ENCODE measurements at regions not wholly inside any gene's neighbourhood (a gene's known extent, or its start where the extent isn't known, plus 50 kb on each side); places are given as distances from the start of the nearest gene placed in this dataset.

- DNase-seq: no peak
Measured at GRCh38 chr14:71363946-71364925, 457.0 kb downstream of the PCNX1 start.

GRCh38 chr14:71365361-71365760 is 458.1 kb downstream of the PCNX1 start:
- no peak for DNase-seq

GRCh38 chr14:71366861-71367260 is 459.6 kb downstream of the PCNX1 start:
- DNase-seq: no peak

- DNase-seq: no peak
Measured at GRCh38 chr14:71371711-71372396, 464.6 kb downstream of the PCNX1 start.

GRCh38 chr14:71372411-71372838 is 465.2 kb downstream of the PCNX1 start:
- DNase-seq: no peak

- no peak for DNase-seq
Measured at GRCh38 chr14:71373773-71374172, 466.5 kb downstream of the PCNX1 start.

GRCh38 chr14:71374989-71375388 is 467.7 kb downstream of the PCNX1 start:
- no peak for DNase-seq

- DNase-seq: no peak
Measured at GRCh38 chr14:71377099-71377498, 469.8 kb downstream of the PCNX1 start.

GRCh38 chr14:71380271-71380670 is 473.0 kb downstream of the PCNX1 start:
- no peak for DNase-seq

- no peak for DNase-seq
Measured at GRCh38 chr14:71381814-71382213, 474.6 kb downstream of the PCNX1 start.

- no peak for DNase-seq
Measured at GRCh38 chr14:71382315-71382714, 475.1 kb downstream of the PCNX1 start.

GRCh38 chr14:71383510-71383909 is 476.3 kb downstream of the PCNX1 start:
- no peak for DNase-seq

GRCh38 chr14:71384007-71384845 is 477.0 kb downstream of the PCNX1 start:
- DNase-seq: no peak

GRCh38 chr14:71387753-71388152 is 480.5 kb downstream of the PCNX1 start:
- DNase-seq: no peak

GRCh38 chr14:71388336-71388735 is 481.1 kb downstream of the PCNX1 start:
- no peak for DNase-seq

- DNase-seq: no peak
Measured at GRCh38 chr14:71388862-71389261, 481.6 kb downstream of the PCNX1 start.

GRCh38 chr14:71394386-71394785 is 487.1 kb downstream of the PCNX1 start:
- no peak for DNase-seq

- no peak for DNase-seq
Measured at GRCh38 chr14:71395151-71395604, 487.9 kb downstream of the PCNX1 start.

- no peak for DNase-seq
Measured at GRCh38 chr14:71395636-71396035, 488.4 kb downstream of the PCNX1 start.

- DNase-seq: no peak
Measured at GRCh38 chr14:71396050-71396677, 488.9 kb downstream of the PCNX1 start.

- no peak for DNase-seq
Measured at GRCh38 chr14:71397371-71397770, 490.1 kb downstream of the PCNX1 start.

- DNase-seq: no peak
Measured at GRCh38 chr14:71398450-71398849, 491.2 kb downstream of the PCNX1 start.
